Suprapubic skin (tissue), 4 donors: ENCODE measurements at regions not wholly inside any gene's neighbourhood (a gene's known extent, or its start where the extent isn't known, plus 50 kb on each side); places are given as distances from the start of the nearest gene placed in this dataset.

Experiments
- DNase-seq, 2 donors: peaks; one replicate each; pipeline ENCODE4 v3.0.0-alpha.2; 2019; ENCODE audit warnings: low spot score in 2 of 2
- H3K27ac ChIP-seq: fragments of 200-600 bp; sonication (generic); one replicate; pipeline ENCODE4 v1.5.1; 2019
- H3K27me3 ChIP-seq: fragments of 200-600 bp; sonication (generic); one replicate; pipeline ENCODE4 v1.5.1; 2019
- H3K36me3 ChIP-seq: fragments of 200-600 bp; sonication (generic); one replicate; pipeline ENCODE4 v1.5.1; 2019
- H3K4me1 ChIP-seq: fragments of 200-600 bp; sonication (generic); one replicate; pipeline ENCODE4 v1.5.1; 2019
- H3K4me3 ChIP-seq: fragments of 200-600 bp; sonication (generic); one replicate; pipeline ENCODE4 v1.5.1; 2019; ENCODE audit warnings: mild to moderate bottlenecking
- H3K9me3 ChIP-seq: fragments of 200-600 bp; sonication (generic); one replicate; pipeline ENCODE4 v1.5.1; 2019
- EP300 ChIP-seq: sonication (generic); formaldehyde crosslinking; IDR thresholded peaks from one replicate; pipeline ENCODE4 v1.6.1; 2017; ENCODE audit warnings: antibody characterized with exemption
- POLR2A ChIP-seq, 2 donors: fragments of 450-650 bp; IDR thresholded peaks; one replicate each; pipeline ENCODE4 v1.6.1; 2017; ENCODE audit warnings: antibody characterized with exemption in 2 of 2, mild to moderate bottlenecking in 2 of 2, moderate library complexity in 2 of 2
- POLR2AphosphoS5 ChIP-seq, 3 donors: sonication (generic); formaldehyde crosslinking; IDR thresholded peaks; one replicate each; pipeline ENCODE4 v1.6.1; 2017; ENCODE audit warnings: antibody characterized with exemption in 3 of 3
- WGBS: methylation state at CpG from one replicate; pipeline ENCODE4 v1.1.5; 2018; 5-methylcytosine and 5-hydroxymethylcytosine counted together
- TF ChIP-seq, protein P1 (sequence below), 2 donors: fragments of 200-600 bp in 1 of 2; fragments of 450-650 bp in 1 of 2; sonication (generic) in 1 of 2; IDR thresholded peaks; one replicate each; pipeline ENCODE4 v1.5.1; 2016 to 2019; ENCODE audit warnings: antibody characterized with exemption in 2 of 2, mild to moderate bottlenecking in 1 of 2, moderate library complexity in 1 of 2

DNA sequence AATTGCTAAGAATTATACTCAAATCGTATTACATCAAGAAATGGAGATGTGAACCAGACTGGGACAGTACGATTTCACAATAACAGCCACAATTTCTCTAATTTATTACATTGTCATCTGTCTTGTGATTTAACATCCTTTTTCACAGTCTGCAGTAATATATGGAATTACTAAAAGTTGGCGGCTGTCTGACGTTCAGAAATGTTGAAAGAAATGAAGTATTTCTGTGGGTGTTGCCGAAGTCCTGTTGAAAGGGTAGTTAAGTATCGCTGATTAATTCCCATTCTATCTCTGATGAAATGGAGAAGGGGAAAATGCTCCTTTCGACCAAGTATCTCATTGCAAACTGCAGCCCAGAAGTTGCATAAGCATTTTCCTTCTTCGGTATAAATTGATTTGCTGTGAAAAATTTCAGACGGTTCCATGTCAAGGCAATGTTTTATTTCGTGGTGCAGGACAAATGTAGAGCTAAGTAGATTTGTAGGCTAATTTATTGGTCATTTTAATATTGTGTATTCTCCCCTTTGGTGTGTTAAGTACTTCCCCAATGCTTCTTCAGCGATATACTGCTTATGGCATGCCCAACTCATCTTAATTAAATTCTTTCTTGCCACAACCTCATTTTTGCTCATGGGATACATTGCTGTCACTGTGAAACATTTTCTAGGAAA, 775.2 kb upstream of the RBFOX1 start:
- Histone ChIP-seq H3K36me3 (no peaks in the 10 kb centered on the region), H3K9me3 (no peaks in the 10 kb centered on the region), H3K4me3 (no peak overlapping the region), H3K4me1 (no peaks in the 10 kb centered on the region), H3K27me3 (no peaks in the 10 kb centered on the region), H3K27ac (no peak overlapping the region)
- WGBS, result 53% methylated on average over 11 of the region's 11 CpGs
- TF ChIP-seq POLR2A (IDR thresholded peaks at IDR 0.05), result no peak
- TF ChIP-seq, protein P1, sequence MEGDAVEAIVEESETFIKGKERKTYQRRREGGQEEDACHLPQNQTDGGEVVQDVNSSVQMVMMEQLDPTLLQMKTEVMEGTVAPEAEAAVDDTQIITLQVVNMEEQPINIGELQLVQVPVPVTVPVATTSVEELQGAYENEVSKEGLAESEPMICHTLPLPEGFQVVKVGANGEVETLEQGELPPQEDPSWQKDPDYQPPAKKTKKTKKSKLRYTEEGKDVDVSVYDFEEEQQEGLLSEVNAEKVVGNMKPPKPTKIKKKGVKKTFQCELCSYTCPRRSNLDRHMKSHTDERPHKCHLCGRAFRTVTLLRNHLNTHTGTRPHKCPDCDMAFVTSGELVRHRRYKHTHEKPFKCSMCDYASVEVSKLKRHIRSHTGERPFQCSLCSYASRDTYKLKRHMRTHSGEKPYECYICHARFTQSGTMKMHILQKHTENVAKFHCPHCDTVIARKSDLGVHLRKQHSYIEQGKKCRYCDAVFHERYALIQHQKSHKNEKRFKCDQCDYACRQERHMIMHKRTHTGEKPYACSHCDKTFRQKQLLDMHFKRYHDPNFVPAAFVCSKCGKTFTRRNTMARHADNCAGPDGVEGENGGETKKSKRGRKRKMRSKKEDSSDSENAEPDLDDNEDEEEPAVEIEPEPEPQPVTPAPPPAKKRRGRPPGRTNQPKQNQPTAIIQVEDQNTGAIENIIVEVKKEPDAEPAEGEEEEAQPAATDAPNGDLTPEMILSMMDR (IDR thresholded peaks at IDR 0.05), result no peak
- TF ChIP-seq POLR2AphosphoS5 (IDR thresholded peaks at IDR 0.05), result no peak
- TF ChIP-seq EP300, result no peak
- DNase-seq, result no peak

DNA sequence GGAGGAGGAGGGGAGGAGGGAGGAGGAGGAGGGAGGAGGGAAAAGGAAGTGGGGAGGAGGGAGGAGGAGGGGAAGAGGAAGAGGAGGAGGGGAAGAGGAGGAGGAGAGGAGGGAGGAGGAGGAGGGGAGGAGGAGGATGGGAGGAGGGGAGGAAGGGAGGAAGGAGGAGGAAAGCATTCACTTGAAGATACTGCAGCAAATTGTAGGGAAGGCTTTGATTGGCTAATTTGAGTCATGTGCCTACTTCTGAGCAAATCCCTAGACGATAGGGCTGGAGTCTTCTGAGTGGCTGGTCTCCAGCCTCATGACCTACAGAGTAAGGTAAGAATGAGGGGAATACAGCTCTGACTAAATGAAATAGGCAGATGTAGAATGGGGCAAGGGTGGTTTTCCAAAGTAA, 783.2 kb upstream of the RBFOX1 start:
- no peak for TF ChIP-seq POLR2AphosphoS5 (IDR thresholded peaks at IDR 0.05)
- TF ChIP-seq, protein P1 (IDR thresholded peaks at IDR 0.05), result no peak
- Histone ChIP-seq H3K4me3 (no peak overlapping the region), H3K27ac (no peak overlapping the region), H3K36me3 (no peaks in the 10 kb centered on the region), H3K4me1 (no peaks in the 10 kb centered on the region), H3K9me3 (no peaks in the 10 kb centered on the region), H3K27me3 (no peaks in the 10 kb centered on the region)
- DNase-seq, result no peak
- 70% methylated on average over 1 of the region's 1 CpG for WGBS

GRCh38 chr16:6548507-6548906, 784.1 kb upstream of the RBFOX1 start:
- 95% methylated on average over 11 of the region's 11 CpGs for WGBS
- Histone ChIP-seq H3K27me3 (no peaks in the 10 kb centered on the region), H3K4me3 (no peak overlapping the region), H3K4me1 (no peaks in the 10 kb centered on the region), H3K27ac (no peak overlapping the region), H3K36me3 (no peaks in the 10 kb centered on the region), H3K9me3 (no peaks in the 10 kb centered on the region)
- TF ChIP-seq POLR2AphosphoS5 (IDR thresholded peaks at IDR 0.05), result no peak
- TF ChIP-seq POLR2A (IDR thresholded peaks at IDR 0.05), result no peak
- no peak for TF ChIP-seq EP300
- TF ChIP-seq, protein P1 (IDR thresholded peaks at IDR 0.05), result no peak
- DNase-seq, result no peak

GRCh38 chr16:6547131-6547530, 785.5 kb upstream of the RBFOX1 start:
- Histone ChIP-seq H3K36me3 (no peaks in the 10 kb centered on the region), H3K27ac (no peak overlapping the region), H3K9me3 (no peaks in the 10 kb centered on the region), H3K4me1 (no peaks in the 10 kb centered on the region), H3K27me3 (no peaks in the 10 kb centered on the region), H3K4me3 (no peak overlapping the region)
- DNase-seq, result no peak
- TF ChIP-seq EP300 (no peak), POLR2A (IDR thresholded peaks at IDR 0.05) (no peak), POLR2AphosphoS5 (IDR thresholded peaks at IDR 0.05) (no peak)
- TF ChIP-seq, protein P1 (IDR thresholded peaks at IDR 0.05), result no peak
- 42% methylated on average over 3 of the region's 3 CpGs for WGBS

DNA sequence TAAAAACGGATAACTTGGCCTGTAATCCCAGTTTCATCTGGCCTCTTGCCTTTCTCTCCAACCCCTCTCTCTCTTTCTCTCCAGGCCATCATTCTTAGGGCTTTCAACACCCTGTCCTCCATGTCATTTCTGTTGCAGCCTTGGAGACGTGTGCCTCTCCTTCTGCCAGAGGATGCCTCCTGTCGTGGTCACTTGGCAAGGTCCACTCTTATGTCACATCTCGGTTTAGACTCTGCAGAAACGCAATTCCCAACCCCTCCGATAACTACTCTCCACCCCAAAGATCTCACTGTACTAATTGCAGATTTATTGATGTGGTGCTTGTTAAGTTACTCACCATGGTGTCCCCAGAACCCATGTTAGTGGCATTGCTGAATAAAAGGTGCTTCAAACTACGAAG, 787.3 kb upstream of the RBFOX1 start:
- Histone ChIP-seq H3K27me3 (no peaks in the 10 kb centered on the region), H3K4me3 (no peak overlapping the region), H3K27ac (no peak overlapping the region), H3K36me3 (no peaks in the 10 kb centered on the region), H3K9me3 (no peaks in the 10 kb centered on the region), H3K4me1 (no peaks in the 10 kb centered on the region)
- 86% methylated on average over 7 of the region's 7 CpGs for WGBS
- TF ChIP-seq POLR2A (IDR thresholded peaks at IDR 0.05) (no peak), POLR2AphosphoS5 (IDR thresholded peaks at IDR 0.05) (no peak), EP300 (no peak)
- TF ChIP-seq, protein P1 (IDR thresholded peaks at IDR 0.05), result no peak
- no peak for DNase-seq
